Gastrocnemius medialis (tissue), 4 donors: ENCODE measurements at regions not wholly inside any gene's neighbourhood (a gene's known extent, or its start where the extent isn't known, plus 50 kb on each side); places are given as distances from the start of the nearest gene placed in this dataset.
"Not testable (repeated sequence)": the region's sequence is repeated elsewhere in the genome, so short reads cannot be mapped to it uniquely, and the experiment has no call there.

ENCODE experiments used
- ATAC-seq, 2 donors: fragments of 150-250 bp; one replicate each; pipeline ENCODE4 v1.9.1; 2016
- DNase-seq, 2 donors: peaks; one replicate each; pipeline ENCODE4 v3.0.0-alpha.2; 2019
- H3K27ac ChIP-seq, 4 donors: fragments of 200-600 bp; sonication (generic); 1 replicate in 1 of 4; 2 replicates in 3 of 4; pipeline ENCODE4 v1.5.1; 2016 to 2018; ENCODE audit warnings: mild to moderate bottlenecking in 2 of 4, moderate library complexity in 1 of 4
- H3K27me3 ChIP-seq, 3 donors: fragments of 200-600 bp; sonication (generic) in 2 of 3; 1 replicate in 1 of 3; 2 replicates in 2 of 3; pipeline versions ENCODE4 v1.5.1 to v1.6.0; 2016 to 2019; ENCODE audit warnings: mild to moderate bottlenecking in 1 of 3, moderate library complexity in 1 of 3
- H3K36me3 ChIP-seq, 2 donors: fragments of 200-600 bp; sonication (generic) in 1 of 2; one replicate each; pipeline ENCODE4 v1.5.1; 2017 to 2018
- H3K4me1 ChIP-seq, 2 donors: fragments of 200-600 bp; sonication (generic) in 1 of 2; one replicate each; pipeline ENCODE4 v1.5.1; 2016 to 2017; ENCODE audit warnings: mild to moderate bottlenecking in 2 of 2
- H3K4me3 ChIP-seq, 4 donors: fragments of 200-600 bp; sonication (generic) in 3 of 4; 1 replicate in 1 of 4; 2 replicates in 3 of 4; pipeline ENCODE4 v1.5.1; 2016 to 2019; ENCODE audit warnings: mild to moderate bottlenecking in 2 of 4
- H3K9me3 ChIP-seq, 3 donors: fragments of 200-600 bp; sonication (generic) in 2 of 3; 1 replicate in 1 of 3; 2 replicates in 2 of 3; pipeline ENCODE4 v1.5.1; 2016 to 2019
- CTCF ChIP-seq, 5 experiments: fragments of 450-650 bp in 3 of 5; fragments of 200-600 bp in 2 of 5; sonication (generic) in 2 of 5; IDR thresholded peaks in 4 of 5; conservative IDR thresholded peaks in 1 of 5; 1 replicate in 4 of 5; 2 replicates in 1 of 5; pipeline ENCODE4 v1.5.1; 2016 to 2019; ENCODE audit warnings: antibody characterized with exemption in 5 of 5, mild to moderate bottlenecking in 3 of 5, moderate library complexity in 3 of 5
- POLR2A ChIP-seq, 2 donors: fragments of 450-650 bp; IDR thresholded peaks; one replicate each; pipeline ENCODE4 v1.6.1; 2017; ENCODE audit warnings: antibody characterized with exemption in 2 of 2, mild to moderate bottlenecking in 2 of 2, moderate library complexity in 2 of 2
- in situ Hi-C, 4 donors: fragments of 200-750 bp; cut with MboI; loops; one replicate each; pipeline versions ENCODE4 v1.15.0 to v1.8.0; 2017; ENCODE audit warnings: low sequenced_read_pairs in 4 of 4
- intact Hi-C: fragments of 100-400 bp; cut with DNase I; formaldehyde crosslinking; loops from one replicate; pipeline ENCODE4 v1.15.1; 2023; ENCODE audit warnings: low total_unique reads

GRCh38 chrX:37509349-37509748, 62.1 kb upstream of the LANCL3 start:
- intact Hi-C loops: no loop called here
- Histone ChIP-seq H3K4me1 (no peaks in the 10 kb centered on the region), H3K4me3 (no peak overlapping the region), H3K27ac (no peak overlapping the region), H3K27me3 (no peaks in the 10 kb centered on the region), H3K9me3 (no peaks in the 10 kb centered on the region), H3K36me3 (no peaks in the 10 kb centered on the region)
- DNase-seq (no peak), ATAC-seq (no peak)
- in situ Hi-C loops: no loop called here
- TF ChIP-seq POLR2A (IDR thresholded peaks at IDR 0.05): no peak
- TF ChIP-seq CTCF (IDR thresholded peaks at IDR 0.05 in 4 of 5, conservative IDR thresholded peaks at IDR 0.05 in 1 of 5): peak in 3 of 5 experiments; percentile 24 to 39 (median 27)

GRCh38 chrX:37516512-37516911, 54.9 kb upstream of the LANCL3 start:
- ATAC-seq, H3K4me1 ChIP-seq, H3K4me3 ChIP-seq, H3K27me3 ChIP-seq, H3K36me3 ChIP-seq, H3K9me3 ChIP-seq, DNase-seq, intact Hi-C loops, H3K27ac ChIP-seq, in situ Hi-C loops: not testable (repeated sequence)

GRCh38 chrX:37519261-37519660, 52.2 kb upstream of the LANCL3 start:
- intact Hi-C loops, in situ Hi-C loops, ATAC-seq: not testable (repeated sequence)

GRCh38 chrX:37520860-37521450, 50.5 kb upstream of the LANCL3 start:
- H3K9me3 ChIP-seq, H3K36me3 ChIP-seq, H3K4me1 ChIP-seq, in situ Hi-C loops, H3K27me3 ChIP-seq, H3K4me3 ChIP-seq, intact Hi-C loops: not testable (repeated sequence)
- H3K27ac ChIP-seq: peak overlapping the region in 3 of 4 donors; percentile 45 to 60 (median 48)
- ATAC-seq (peak; percentile 64 to 71), DNase-seq (peak in 1 of 2 donors; percentile 27)

More at GRCh38 chrX:37519261-37519660, 52.2 kb upstream of the LANCL3 start:
- not testable (repeated sequence) for DNase-seq, H3K27ac ChIP-seq, H3K4me3 ChIP-seq, H3K27me3 ChIP-seq, H3K4me1 ChIP-seq, H3K9me3 ChIP-seq, H3K36me3 ChIP-seq
